ENCODE measurements at regions not wholly inside any gene's neighbourhood (a gene's known extent, or its start where the extent isn't known, plus 50 kb on each side); places are given as distances from the start of the nearest gene placed in this dataset.

DNA sequence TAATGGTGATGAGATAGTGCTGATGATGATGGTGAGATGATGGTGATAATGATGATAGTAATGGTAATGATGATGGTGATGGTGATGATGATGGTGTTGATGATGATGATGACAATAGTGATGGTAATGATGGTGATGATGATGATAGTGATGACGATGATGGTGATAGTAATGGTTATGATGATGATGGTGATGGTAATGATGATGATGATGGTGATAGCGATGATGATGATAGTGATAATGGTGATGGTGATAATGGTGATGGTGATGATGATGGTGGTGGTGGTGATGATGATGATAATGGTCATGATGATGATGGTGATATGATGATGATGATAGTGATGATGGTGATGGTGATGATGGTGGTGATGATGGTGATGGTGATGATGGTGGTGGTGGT is 384.6 kb downstream of the MATN1 start:
- Histone ChIP-seq H3K4me3 (ENCODE audit: low read depth, low read length) (no peak overlapping the region), H3K36me3 (ENCODE audit: control insufficient read depth, insufficient read depth, low read length) (no peaks in the 10 kb centered on the region), H3K27me3 (ENCODE audit: control insufficient read depth, insufficient read depth, low read length) (no peaks in the 10 kb centered on the region; the same call in 1 of the 2 replicates)
- TF ChIP-seq, protein P1, sequence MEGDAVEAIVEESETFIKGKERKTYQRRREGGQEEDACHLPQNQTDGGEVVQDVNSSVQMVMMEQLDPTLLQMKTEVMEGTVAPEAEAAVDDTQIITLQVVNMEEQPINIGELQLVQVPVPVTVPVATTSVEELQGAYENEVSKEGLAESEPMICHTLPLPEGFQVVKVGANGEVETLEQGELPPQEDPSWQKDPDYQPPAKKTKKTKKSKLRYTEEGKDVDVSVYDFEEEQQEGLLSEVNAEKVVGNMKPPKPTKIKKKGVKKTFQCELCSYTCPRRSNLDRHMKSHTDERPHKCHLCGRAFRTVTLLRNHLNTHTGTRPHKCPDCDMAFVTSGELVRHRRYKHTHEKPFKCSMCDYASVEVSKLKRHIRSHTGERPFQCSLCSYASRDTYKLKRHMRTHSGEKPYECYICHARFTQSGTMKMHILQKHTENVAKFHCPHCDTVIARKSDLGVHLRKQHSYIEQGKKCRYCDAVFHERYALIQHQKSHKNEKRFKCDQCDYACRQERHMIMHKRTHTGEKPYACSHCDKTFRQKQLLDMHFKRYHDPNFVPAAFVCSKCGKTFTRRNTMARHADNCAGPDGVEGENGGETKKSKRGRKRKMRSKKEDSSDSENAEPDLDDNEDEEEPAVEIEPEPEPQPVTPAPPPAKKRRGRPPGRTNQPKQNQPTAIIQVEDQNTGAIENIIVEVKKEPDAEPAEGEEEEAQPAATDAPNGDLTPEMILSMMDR (IDR thresholded peaks at IDR 0.05; ENCODE audit: insufficient read depth, low read depth, low read length): no peak
- DNase-seq (ENCODE audit: low read depth): no peak
- ChIA-PET POLR2A (no interaction called here), CTCF (no interaction called here)

DNA sequence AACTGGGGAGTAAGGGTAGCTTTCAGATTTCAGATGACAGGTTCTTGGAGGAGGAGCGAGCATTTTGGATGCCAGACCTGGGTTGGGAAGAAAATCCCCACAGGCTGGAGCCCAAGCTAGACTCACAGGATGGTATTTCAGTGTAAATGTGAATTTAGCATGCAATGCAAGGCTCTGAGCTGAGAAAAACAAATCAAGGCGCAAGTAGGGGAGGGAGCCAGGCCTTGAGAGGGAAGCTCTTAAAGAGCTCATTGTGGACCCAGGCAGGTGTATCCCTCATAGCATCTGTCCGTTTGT is 386.1 kb downstream of the MATN1 start:
- no peaks in the 10 kb centered on the region for H3K36me3 ChIP-seq (ENCODE audit: control insufficient read depth, insufficient read depth, low read length)
- no peak for DNase-seq (ENCODE audit: low read depth)
- no peak overlapping the region for H3K4me3 ChIP-seq (ENCODE audit: low read depth, low read length)
- no peaks in the 10 kb centered on the region for H3K27me3 ChIP-seq (ENCODE audit: control insufficient read depth, insufficient read depth, low read length)
- ChIA-PET CTCF (interaction anchor here (0.7 to 1.6 kb wide), 6 partner anchors 10 to 231 kb away, joined by 3 to 9 read pairs (median 3); no protein-coding TSS in a partner anchor), POLR2A (no interaction called here)
- TF ChIP-seq, protein P1 (IDR thresholded peaks at IDR 0.05; ENCODE audit: insufficient read depth, low read depth, low read length): no peak

DNA sequence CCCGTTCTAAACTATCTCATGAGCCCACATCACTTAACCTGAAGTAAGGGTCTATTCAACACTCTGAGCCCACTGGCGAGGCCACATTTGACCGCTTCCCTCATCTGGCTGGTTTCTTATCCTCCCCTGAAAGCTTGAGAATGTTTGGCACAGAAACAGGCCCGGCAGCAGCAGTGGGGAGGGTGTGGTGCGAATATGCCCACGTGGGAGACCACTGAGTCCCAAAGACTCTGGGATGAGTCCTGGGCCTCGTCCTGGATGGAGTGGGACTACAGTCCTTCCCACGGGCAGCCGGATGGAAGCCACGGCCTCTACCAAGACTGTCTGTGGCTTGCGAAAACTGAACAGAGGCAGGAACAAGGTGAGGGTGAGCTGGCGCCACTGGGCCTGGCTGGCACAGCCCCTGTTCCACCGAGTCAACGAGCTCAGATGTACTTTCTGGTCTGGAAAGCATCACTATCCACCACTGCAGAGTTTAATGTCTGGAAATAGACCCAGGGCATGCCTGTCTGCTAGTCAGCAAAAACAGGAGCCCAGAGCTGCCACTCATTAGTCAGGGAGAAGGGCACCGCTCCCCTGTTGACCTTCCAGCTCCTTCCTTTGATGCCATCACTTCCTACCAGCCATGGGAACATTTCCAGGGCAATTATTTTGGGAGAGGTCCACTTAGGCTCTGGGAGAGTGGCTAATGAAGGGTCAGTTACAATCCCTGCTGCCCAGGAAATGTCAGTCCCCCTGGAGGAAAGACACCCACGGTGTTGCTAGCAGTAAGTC is 386.6 kb downstream of the MATN1 start:
- ChIA-PET POLR2A (no interaction called here), CTCF (interaction anchor here (0.7 to 1.6 kb wide), 6 partner anchors 10 to 230 kb away, joined by 3 to 9 read pairs (median 3); no protein-coding TSS in a partner anchor)
- H3K27me3 ChIP-seq (ENCODE audit: control insufficient read depth, insufficient read depth, low read length): no peaks in the 10 kb centered on the region
- H3K36me3 ChIP-seq (ENCODE audit: control insufficient read depth, insufficient read depth, low read length): no peaks in the 10 kb centered on the region
- no peak for DNase-seq (ENCODE audit: low read depth)
- TF ChIP-seq, protein P1 (IDR thresholded peaks at IDR 0.05; ENCODE audit: insufficient read depth, low read depth, low read length): no peak
- H3K4me3 ChIP-seq (ENCODE audit: low read depth, low read length): no peak overlapping the region

DNA sequence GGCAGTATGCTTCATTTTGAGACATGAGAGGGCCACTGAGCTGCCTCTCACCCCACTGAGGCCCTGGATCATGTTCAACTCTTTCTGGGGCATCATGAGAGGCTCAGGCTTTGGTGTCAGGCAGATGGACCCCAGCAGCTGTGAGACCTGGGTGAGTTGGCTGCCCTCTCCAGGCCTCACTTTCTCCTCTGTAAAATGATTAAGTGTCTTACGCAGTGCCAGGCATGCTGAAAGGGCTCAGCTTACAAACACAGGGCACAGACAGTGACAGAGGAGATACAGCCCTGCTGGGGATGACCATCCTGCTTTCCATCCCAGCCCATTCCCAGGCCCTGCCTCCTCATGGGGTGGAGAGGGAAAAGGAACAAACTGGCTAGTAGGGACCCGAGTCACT is 387.4 kb downstream of the MATN1 start:
- TF ChIP-seq, protein P1 (IDR thresholded peaks at IDR 0.05; ENCODE audit: insufficient read depth, low read depth, low read length): no peak
- ChIA-PET POLR2A (no interaction called here), CTCF (no interaction called here)
- Histone ChIP-seq H3K36me3 (ENCODE audit: control insufficient read depth, insufficient read depth, low read length) (no peaks in the 10 kb centered on the region), H3K4me3 (ENCODE audit: low read depth, low read length) (no peak overlapping the region), H3K27me3 (ENCODE audit: control insufficient read depth, insufficient read depth, low read length) (no peaks in the 10 kb centered on the region)
- DNase-seq (ENCODE audit: low read depth): no peak

DNA sequence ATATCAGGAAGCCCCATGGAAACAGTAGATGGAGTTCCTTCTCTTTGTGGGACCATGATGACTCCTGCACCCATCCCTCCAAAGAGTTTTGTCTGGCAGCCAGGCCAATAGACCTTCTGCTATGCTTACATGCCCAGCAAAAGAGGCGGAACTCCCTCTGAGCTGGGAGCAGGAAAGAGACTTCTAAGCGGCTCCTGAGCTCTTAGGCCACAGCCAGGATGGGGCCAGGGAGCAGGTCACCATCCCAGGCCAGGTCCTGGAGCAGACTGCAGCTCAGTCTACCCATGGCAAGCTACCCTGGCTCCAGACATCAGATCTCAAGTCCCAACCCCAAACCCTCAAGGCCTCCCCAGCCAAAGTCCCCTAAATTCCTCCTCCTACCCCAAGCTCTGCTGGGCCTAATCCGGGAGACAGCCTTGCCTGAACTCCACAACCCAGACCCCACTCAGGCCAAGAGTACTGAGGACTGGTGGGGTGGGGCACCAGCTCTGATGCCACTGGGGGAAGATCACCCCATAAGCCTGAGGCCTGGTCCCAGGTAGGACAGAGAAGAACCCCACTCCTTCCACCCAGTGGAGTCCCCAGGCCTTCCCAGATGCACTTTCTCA is 387.9 kb downstream of the MATN1 start:
- TF ChIP-seq, protein P1 (IDR thresholded peaks at IDR 0.05; ENCODE audit: insufficient read depth, low read depth, low read length): no peak
- CTCF ChIA-PET: no interaction called here
- Histone ChIP-seq H3K36me3 (ENCODE audit: control insufficient read depth, insufficient read depth, low read length) (no peaks in the 10 kb centered on the region), H3K4me3 (ENCODE audit: low read depth, low read length) (no peak overlapping the region), H3K27me3 (ENCODE audit: control insufficient read depth, insufficient read depth, low read length) (no peaks in the 10 kb centered on the region)
- DNase-seq (ENCODE audit: low read depth): no peak
- POLR2A ChIA-PET: no interaction called here

Data from BJ (cell line).